GM21367 (cell line): ENCODE measurements at regions not wholly inside any gene's neighbourhood (a gene's known extent, or its start where the extent isn't known, plus 50 kb on each side); places are given as distances from the start of the nearest gene placed in this dataset.

Experiments
- ATAC-seq: cut with Tn5 transposase; IDR thresholded peaks from one replicate; pipeline ENCODE4 v1.9.1; 2021; ENCODE audit not compliant: unreplicated experiment

GRCh38 chr2:58954880-58955385 is 713.8 kb upstream of the FANCL start:
- ATAC-seq = no peak

DNA sequence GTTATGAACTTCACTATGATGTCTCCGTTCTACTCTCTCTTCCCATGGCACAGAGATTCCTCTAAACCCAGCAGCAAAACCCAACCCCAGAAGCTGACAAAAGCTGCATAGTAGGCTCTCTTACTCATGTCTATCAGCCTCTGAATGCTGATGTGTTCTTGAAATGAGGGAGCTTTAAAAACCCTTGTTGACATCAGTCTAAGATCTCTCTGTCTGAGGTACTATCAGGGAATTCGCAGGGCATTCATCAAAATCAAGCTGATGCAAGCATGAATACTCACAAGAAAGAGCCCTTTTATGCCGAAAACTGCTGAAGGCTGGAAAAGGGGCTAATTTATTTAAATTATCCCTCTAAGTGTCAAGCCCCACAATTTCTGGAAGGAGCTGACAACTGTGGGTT is 710.6 kb upstream of the FANCL start:
- no peak for ATAC-seq

GRCh38 chr2:58950795-58951462 is 709.8 kb upstream of the FANCL start:
- no peak for ATAC-seq

DNA sequence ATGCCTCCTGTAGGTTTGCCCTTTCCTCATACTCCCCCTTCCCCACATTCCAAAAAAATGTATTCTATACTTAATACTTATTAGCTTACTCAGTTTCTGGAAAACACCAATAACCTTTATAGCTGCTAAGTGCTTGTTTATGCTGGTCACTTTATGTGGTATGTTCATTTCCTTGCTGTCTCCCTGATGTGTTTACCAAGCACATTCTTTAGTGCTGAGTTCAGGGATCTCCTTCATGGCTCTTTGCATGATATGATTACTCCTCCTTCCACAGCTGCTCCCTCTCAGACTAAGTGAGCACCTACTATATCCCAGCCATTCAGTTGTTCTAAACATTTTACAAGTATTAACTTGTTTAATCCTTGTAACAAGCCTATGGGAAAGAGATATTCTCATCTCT is 698.3 kb upstream of the FANCL start:
- no peak for ATAC-seq

DNA sequence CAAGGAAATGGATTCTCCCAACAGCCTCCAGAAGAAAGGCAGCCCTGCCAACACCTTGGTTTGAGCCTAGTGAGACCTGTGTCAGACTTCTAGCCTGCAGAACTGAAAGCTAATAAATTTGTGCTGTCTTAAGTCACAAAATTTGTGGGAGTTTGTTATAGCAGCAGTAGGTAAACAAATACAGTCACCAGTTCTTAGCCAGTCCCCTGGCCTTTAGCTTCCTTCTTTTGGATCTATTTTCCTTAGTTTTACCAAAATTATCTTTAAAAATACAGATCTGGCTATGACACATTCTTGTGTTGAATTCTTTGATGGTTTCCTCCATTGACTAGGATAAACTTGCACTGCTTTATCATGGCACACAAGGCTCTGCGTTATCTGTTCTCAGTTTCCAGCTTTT is 697.9 kb upstream of the FANCL start:
- no peak for ATAC-seq

- ATAC-seq = no peak
Observed at GRCh38 chr2:58932801-58933200, 691.7 kb upstream of the FANCL start.

GRCh38 chr2:58930537-58930936 is 689.4 kb upstream of the FANCL start:
- no peak for ATAC-seq

GRCh38 chr2:58928973-58929372 is 687.8 kb upstream of the FANCL start:
- ATAC-seq = no peak

GRCh38 chr2:58928391-58928790 is 687.3 kb upstream of the FANCL start:
- no peak for ATAC-seq

DNA sequence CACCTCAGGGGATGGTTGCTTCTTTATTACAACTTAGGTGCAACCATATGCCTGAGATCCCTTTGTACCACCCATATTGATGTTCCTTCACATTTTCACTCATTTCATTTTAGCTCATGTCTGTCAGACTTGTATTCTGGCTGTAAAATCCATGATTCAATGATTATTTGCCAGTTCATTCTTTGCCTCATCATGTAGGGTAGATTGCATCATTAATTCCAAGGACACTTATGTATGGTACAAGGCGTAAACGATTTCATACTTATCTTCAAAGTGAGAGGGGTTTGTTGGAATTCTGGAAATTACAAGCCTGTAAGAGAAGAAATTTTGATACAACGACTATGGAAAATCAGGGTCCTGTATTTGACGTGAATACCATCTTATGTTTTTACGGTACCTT is 685.0 kb upstream of the FANCL start:
- ATAC-seq = no peak

DNA sequence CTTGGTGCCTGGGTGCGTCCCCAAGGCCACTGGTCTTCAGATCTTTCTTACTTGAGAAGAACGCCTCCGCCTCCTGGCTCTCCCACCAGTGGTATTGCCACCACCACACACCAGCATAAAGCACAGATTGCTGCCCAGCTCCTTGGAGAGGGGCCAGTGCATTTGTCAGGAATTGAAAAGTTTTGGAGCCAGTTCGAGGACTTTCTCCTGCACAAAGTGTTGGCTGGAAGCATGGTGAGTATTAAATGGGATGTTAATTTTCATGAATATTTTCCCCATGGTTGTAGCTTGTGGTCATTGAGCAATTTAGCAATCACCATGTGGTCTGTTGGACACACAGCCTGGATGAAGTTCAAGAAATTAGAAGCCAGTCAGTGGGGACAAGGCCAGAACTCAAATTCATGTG is 684.6 kb upstream of the FANCL start:
- ATAC-seq = no peak

DNA sequence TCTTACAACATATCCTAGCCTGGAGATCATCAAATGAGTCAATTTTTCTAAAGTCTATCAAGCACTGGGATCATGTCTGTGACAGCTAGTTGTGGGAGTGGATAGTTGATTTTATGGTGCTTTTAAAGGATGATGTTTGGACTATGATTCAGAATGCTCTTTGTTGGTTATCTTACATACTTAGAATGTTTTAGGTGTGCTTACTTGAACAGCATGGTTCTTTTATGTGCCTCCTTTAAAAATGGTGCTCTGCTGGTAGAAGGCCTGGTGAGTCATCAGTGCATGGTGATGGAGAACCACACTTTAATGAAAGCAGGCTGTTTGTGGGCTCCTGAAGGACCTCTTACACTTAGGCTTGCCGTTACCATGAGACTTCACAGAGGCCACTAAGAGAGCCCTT is 682.7 kb upstream of the FANCL start:
- ATAC-seq = no peak

GRCh38 chr2:58922245-58922644 is 681.1 kb upstream of the FANCL start:
- ATAC-seq = no peak

DNA sequence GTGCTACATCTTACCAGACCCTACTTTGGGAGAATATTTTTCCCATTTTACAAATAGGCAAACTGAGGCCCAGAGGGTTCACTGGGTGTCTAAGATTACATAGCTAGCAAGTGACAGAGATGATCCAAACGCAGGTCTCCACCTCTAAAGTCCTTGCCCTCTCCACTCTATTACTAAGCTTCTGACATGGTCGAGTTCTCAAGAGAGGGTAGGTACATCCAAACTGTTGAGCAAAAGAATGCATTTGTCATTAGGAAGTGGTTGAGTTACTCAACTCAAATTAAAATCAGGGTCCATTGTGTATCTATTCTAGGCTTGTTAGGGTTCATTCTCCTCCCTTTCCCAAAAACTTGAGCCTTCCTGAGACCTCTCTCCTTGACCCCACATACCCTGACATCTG is 680.6 kb upstream of the FANCL start:
- no peak for ATAC-seq

DNA sequence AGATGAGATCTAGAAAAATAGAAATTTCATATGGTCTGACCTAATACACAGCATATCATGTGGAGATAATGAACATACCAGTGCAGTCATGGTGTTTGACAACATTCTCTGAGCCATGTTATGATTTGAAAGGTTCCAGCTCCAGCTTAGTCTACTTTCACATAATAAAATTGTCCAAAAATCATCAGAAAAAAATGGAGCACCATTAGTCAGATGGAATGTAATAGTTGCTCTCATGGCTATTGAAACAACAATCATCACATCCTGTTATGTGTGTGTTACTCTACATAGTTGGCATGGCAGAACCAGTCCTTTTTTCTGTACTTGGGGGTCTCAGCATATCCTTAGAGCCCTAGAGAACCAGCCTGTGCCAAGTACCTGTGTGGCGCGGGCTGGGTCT is 678.9 kb upstream of the FANCL start:
- no peak for ATAC-seq

GRCh38 chr2:58919316-58919715 is 678.2 kb upstream of the FANCL start:
- no peak for ATAC-seq

- ATAC-seq = no peak
Observed at GRCh38 chr2:58918141-58918540, 677.0 kb upstream of the FANCL start.

- no peak for ATAC-seq
Observed at GRCh38 chr2:58917596-58917995, 676.5 kb upstream of the FANCL start.

GRCh38 chr2:58916063-58916462 is 674.9 kb upstream of the FANCL start:
- no peak for ATAC-seq

- no peak for ATAC-seq
Observed at GRCh38 chr2:58914733-58915505, 673.8 kb upstream of the FANCL start.

- ATAC-seq = no peak
Observed at GRCh38 chr2:58913082-58913726, 672.1 kb upstream of the FANCL start.

GRCh38 chr2:58911877-58912276 is 670.8 kb upstream of the FANCL start:
- no peak for ATAC-seq
